Heart right ventricle (tissue), 16 donors: ENCODE measurements at regions not wholly inside any gene's neighbourhood (a gene's known extent, or its start where the extent isn't known, plus 50 kb on each side); places are given as distances from the start of the nearest gene placed in this dataset.

Source experiments
- ATAC-seq, 8 donors: fragments of 200-7000 bp; cut with Tn5 transposase; one replicate each; pipeline ENCODE4 v1.9.1; 2020; ENCODE audit warnings: mild to moderate bottlenecking in 8 of 8, moderate library complexity in 8 of 8, moderate number of reproducible peaks in 1 of 8
- DNase-seq, 2 donors: peaks; one replicate each; pipeline ENCODE4 v3.0.0-alpha.2; 2020
- H3K27ac ChIP-seq, 10 donors: fragments of 200-600 bp; sonication (generic) in 2 of 10; one replicate each; pipeline versions ENCODE4 v1.5.0 to v1.8.0; 2020 to 2022; ENCODE audit warnings: mild to moderate bottlenecking in 3 of 10
- H3K27me3 ChIP-seq, 7 donors: fragments of 200-600 bp; one replicate each; pipeline ENCODE4 v1.8.0; 2021 to 2022; ENCODE audit warnings: mild to moderate bottlenecking in 2 of 7
- H3K36me3 ChIP-seq, 9 donors: fragments of 200-600 bp; sonication (generic) in 1 of 9; one replicate each; pipeline versions ENCODE4 v1.5.0 to v1.8.0; 2020 to 2022; ENCODE audit warnings: mild to moderate bottlenecking in 2 of 9
- H3K4me1 ChIP-seq, 9 donors: fragments of 200-600 bp; sonication (generic) in 1 of 9; one replicate each; pipeline versions ENCODE4 v1.5.0 to v1.8.0; 2020 to 2022; ENCODE audit warnings: mild to moderate bottlenecking in 4 of 9
- H3K4me3 ChIP-seq, 10 donors: fragments of 200-600 bp; sonication (generic) in 2 of 10; one replicate each; pipeline versions ENCODE4 v1.5.0 to v1.8.0; 2020 to 2022; ENCODE audit warnings: mild to moderate bottlenecking in 7 of 10, moderate library complexity in 2 of 10
- H3K9me3 ChIP-seq, 11 donors: fragments of 200-600 bp in 10 of 11; sonication (generic) in 2 of 11; one replicate each; pipeline versions ENCODE4 v1.5.0 to v1.8.0; 2013 to 2022; ENCODE audit warnings: mild to moderate bottlenecking in 2 of 11, control low read depth in 1 of 11, moderate library complexity in 1 of 11
- WGBS, 2 donors: extraction: QIAGEN DNeasy Blood & Tissue Kit; methylation state at CpG; one replicate each; pipeline ENCODE4 v1.1.7; 2013; ENCODE audit warnings: inconsistent platforms in 1 of 2; 5-methylcytosine and 5-hydroxymethylcytosine counted together
- intact Hi-C, 10 donors: fragments of 100-400 bp; cut with DNase I; formaldehyde crosslinking; loops; one replicate each; pipeline versions ENCODE4 v1.11.1 to v1.14.2; 2022
- TF ChIP-seq, protein P1 (sequence below), 9 donors: fragments of 200-600 bp; sonication (generic) in 2 of 9; IDR thresholded peaks; one replicate each; pipeline versions ENCODE4 v1.5.0 to v1.8.0; 2021 to 2022; ENCODE audit warnings: antibody characterized with exemption in 9 of 9, mild to moderate bottlenecking in 5 of 9, moderate library complexity in 1 of 9
- donor health status: Arrhythmogenic right ventricular cardiomyopathy.
- donor health status: ischemic (EF 13 %, LVEDD 7.1; RV severe dilation, severe dysfunction).
- donor health status: healthy with polysubstance abuse.
- donor health status: DM: no; HTN: yes; CAD: no.
- donor health status: DM: no; HTN: no; CAD: no.
- donor health status: ischemic (EF 25% LVEDD 6.9; RV normal size, moderate dysfunction).
- donor health status: ischemic (EF 25% LVEDD 5.7; RV mildly dilated, moderate dysfunction).
- donor health status: healthy.
- donor health status: DM: yes; HTN: yes; CAD: no.
- donor health status: Ischemic cardiomyopathy.
- donor health status: ischemic (EF 35%, LVEDD 5.7; RV mildly dilated, moderate dysfunction).
- donor health status: nonischemic (EF 11% LVEDD 7.7; RV severe dilation, severe dysfunction).
- donor health status: DM: yes; HTN: yes; CAD: no.
- donor health status: PGD.
- donor health status: ischemic (EF 29% LVEDD 5.4; RV normal size, mild dysfunction).
- donor health status: nonischemic (EF 23%, LVEDD 6.1; RV moderate dilation, normal function).

DNA sequence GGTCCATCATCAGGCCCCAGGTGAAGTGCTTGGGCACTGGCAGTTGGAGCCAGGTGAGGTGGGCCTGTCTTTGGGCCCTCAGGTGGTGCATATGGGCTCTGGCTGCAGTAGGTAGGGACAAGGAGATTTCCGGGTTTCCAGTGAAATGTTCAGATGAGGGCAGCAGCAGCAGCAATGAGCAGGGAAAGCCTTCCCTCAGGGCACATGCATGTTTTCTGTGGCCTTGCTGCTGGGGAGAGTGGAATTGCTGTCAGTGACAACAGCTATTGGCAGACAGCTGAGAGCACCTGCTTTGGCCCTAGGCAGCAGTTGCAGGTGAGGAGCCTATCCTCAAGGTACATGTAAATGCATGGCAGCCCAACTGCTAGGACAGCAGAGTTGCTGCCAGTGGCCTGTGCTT is 58.9 kb upstream of the QRFPR start:
- DNase-seq (no peak), ATAC-seq (no peak)
- Histone ChIP-seq H3K27me3 (no peaks in the 10 kb centered on the region), H3K9me3 (peaks cover 0 to 53% (median 13%) of the 10 kb centered on the region in 11 donors), H3K36me3 (no peaks in the 10 kb centered on the region), H3K4me1 (no peaks in the 10 kb centered on the region), H3K27ac (no peak overlapping the region), H3K4me3 (no peak overlapping the region)
- WGBS, 2 donors: 75 to 97% methylated on average over 1 of the region's 1 CpG
- TF ChIP-seq, protein P1, sequence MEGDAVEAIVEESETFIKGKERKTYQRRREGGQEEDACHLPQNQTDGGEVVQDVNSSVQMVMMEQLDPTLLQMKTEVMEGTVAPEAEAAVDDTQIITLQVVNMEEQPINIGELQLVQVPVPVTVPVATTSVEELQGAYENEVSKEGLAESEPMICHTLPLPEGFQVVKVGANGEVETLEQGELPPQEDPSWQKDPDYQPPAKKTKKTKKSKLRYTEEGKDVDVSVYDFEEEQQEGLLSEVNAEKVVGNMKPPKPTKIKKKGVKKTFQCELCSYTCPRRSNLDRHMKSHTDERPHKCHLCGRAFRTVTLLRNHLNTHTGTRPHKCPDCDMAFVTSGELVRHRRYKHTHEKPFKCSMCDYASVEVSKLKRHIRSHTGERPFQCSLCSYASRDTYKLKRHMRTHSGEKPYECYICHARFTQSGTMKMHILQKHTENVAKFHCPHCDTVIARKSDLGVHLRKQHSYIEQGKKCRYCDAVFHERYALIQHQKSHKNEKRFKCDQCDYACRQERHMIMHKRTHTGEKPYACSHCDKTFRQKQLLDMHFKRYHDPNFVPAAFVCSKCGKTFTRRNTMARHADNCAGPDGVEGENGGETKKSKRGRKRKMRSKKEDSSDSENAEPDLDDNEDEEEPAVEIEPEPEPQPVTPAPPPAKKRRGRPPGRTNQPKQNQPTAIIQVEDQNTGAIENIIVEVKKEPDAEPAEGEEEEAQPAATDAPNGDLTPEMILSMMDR (IDR thresholded peaks at IDR 0.05): no peak
- intact Hi-C loops: no loop called here
